Mucosa of descending colon (tissue), 3 donors: ENCODE measurements at regions not wholly inside any gene's neighbourhood (a gene's known extent, or its start where the extent isn't known, plus 50 kb on each side); places are given as distances from the start of the nearest gene placed in this dataset.

Experiments
- ATAC-seq: fragments of 200-7000 bp; cut with Tn5 transposase; one replicate; pipeline ENCODE4 v1.9.1; 2020; ENCODE audit warnings: mild to moderate bottlenecking, moderate library complexity
- DNase-seq, 3 donors: peaks; one replicate each; pipeline ENCODE4 v3.0.0-alpha.2; 2020
- H3K36me3 ChIP-seq: fragments of 200-600 bp; one replicate; pipeline ENCODE4 v1.8.0; 2021; ENCODE audit warnings: low read depth, mild to moderate bottlenecking
- H3K4me1 ChIP-seq: fragments of 200-600 bp; one replicate; pipeline ENCODE4 v1.8.0; 2021; ENCODE audit warnings: low read depth, mild to moderate bottlenecking
- H3K4me3 ChIP-seq: fragments of 200-600 bp; one replicate; pipeline ENCODE4 v1.8.0; 2021; ENCODE audit warnings: mild to moderate bottlenecking
- H3K9me3 ChIP-seq: fragments of 200-600 bp; one replicate; pipeline ENCODE4 v1.8.0; 2021; ENCODE audit warnings: mild to moderate bottlenecking
- intact Hi-C, 2 donors: fragments of 100-400 bp; cut with DNase I in 1 of 2; cut with micrococcal nuclease in 1 of 2; formaldehyde crosslinking; loops; one replicate each; pipeline versions ENCODE4 v1.11.0 to v1.11.1; 2022; cut with DNase I, micrococcal nuclease
- TF ChIP-seq, protein P1 (sequence below): fragments of 200-600 bp; IDR thresholded peaks from one replicate; pipeline ENCODE4 v1.8.0; 2022; ENCODE audit warnings: antibody characterized with exemption, mild to moderate bottlenecking
- donor health status: DM: no; HTN: no; CAD: no; lungs with moderate emphysema.
- donor health status: DM: no; HTN: no; CAD: no.
- donor health status: DM: no; HTN: yes; CAD: no.

DNA sequence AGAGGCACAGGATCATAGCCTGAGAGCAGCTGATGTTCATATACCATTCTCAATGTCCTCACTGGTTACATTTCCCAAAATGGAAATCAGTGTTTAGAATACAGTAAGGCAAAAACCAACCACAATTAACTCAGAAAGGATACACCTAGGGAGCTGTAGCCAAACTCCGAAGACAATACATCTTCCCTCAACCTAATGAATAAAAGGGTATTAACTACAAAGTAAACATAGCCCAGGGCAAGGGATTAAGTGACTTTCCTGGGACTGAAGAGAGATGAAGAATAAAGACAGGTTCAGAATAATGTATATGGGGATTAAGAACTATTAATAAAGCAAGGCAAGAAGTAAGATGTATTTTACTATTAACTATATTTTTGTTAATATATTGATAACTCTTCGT lies 79.5 kb downstream of the RPS29 start:
- Histone ChIP-seq H3K9me3 (no peaks in the 10 kb centered on the region), H3K4me3 (no peak overlapping the region), H3K4me1 (no peaks in the 10 kb centered on the region), H3K36me3 (no peaks in the 10 kb centered on the region)
- ATAC-seq (no peak), DNase-seq (no peak)
- TF ChIP-seq, protein P1, sequence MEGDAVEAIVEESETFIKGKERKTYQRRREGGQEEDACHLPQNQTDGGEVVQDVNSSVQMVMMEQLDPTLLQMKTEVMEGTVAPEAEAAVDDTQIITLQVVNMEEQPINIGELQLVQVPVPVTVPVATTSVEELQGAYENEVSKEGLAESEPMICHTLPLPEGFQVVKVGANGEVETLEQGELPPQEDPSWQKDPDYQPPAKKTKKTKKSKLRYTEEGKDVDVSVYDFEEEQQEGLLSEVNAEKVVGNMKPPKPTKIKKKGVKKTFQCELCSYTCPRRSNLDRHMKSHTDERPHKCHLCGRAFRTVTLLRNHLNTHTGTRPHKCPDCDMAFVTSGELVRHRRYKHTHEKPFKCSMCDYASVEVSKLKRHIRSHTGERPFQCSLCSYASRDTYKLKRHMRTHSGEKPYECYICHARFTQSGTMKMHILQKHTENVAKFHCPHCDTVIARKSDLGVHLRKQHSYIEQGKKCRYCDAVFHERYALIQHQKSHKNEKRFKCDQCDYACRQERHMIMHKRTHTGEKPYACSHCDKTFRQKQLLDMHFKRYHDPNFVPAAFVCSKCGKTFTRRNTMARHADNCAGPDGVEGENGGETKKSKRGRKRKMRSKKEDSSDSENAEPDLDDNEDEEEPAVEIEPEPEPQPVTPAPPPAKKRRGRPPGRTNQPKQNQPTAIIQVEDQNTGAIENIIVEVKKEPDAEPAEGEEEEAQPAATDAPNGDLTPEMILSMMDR, result no peak
- intact Hi-C loops, result no loop called here

DNA sequence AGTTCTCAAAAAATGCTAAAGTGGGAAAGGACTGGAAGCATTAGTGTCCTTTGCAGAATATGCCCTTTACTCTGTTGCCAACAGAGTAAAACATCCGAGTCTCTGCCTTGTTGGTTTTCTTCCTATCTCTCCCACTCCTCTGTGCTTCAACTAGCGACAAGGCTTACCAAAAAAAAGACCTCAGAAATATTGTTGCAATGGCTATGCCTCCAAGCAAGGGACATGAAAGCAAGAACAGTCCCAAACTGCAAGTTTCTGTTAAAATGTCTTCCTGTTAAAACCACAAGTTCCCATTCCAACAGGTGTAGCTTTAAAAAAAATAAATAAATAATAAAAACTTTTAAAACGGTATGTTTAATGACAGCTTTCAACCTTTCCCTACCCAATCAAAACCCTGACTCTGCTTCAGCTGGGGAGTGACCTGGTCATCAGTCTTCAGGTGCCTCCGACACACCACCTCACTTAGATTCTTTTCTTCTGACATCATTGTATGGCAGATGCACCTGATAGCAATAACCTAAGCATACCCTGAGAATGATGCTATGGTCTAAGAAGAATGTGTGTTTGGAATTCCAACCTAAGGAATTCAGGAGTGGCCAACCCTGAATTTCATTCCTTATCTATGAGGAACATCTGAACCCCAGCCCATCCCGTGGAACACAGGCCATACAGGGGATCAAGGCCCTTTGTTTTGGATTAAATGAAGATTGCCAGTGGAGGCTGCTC lies 81.0 kb downstream of the RPS29 start:
- Histone ChIP-seq H3K4me1 (no peaks in the 10 kb centered on the region), H3K36me3 (no peaks in the 10 kb centered on the region), H3K4me3 (no peak overlapping the region), H3K9me3 (no peaks in the 10 kb centered on the region)
- TF ChIP-seq, protein P1, result no peak
- ATAC-seq (no peak), DNase-seq (no peak)
- intact Hi-C loops, result no loop called here

DNA sequence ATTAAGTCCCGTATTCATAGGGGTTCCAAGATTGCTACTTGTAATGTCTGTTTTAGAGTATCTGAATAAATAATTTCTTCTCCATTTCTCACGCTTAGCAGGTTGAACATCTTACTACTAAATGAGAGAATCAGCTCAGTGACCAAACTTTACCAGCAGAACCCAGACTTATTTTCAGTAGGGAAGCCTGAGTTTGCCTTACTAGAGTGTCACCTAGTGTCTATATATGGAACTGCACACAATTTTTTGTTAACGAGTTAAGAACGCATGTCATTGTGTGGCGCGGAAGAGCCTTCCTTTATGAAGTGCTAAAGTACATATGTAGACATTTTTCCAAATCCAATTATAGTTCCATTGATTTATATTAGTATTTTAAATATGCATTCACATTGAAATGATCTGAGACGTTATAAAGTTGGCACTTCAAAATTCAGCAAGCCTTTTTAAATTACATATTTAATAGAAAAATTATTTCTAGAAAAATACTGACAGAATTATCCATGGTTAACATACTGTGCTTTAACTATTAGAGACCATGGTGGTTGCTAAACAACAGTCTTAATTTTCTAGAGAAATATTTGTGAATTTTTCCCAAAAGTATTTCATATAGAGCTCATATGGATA lies 88.3 kb downstream of the RPS29 start:
- Histone ChIP-seq H3K36me3 (no peaks in the 10 kb centered on the region), H3K9me3 (no peaks in the 10 kb centered on the region), H3K4me1 (no peaks in the 10 kb centered on the region), H3K4me3 (no peak overlapping the region)
- peak; percentile 89 for ATAC-seq
- intact Hi-C loops, result no loop called here
- DNase-seq, result peak in 1 of 3 donors; percentile 48
- TF ChIP-seq, protein P1, result peak; percentile 65

DNA sequence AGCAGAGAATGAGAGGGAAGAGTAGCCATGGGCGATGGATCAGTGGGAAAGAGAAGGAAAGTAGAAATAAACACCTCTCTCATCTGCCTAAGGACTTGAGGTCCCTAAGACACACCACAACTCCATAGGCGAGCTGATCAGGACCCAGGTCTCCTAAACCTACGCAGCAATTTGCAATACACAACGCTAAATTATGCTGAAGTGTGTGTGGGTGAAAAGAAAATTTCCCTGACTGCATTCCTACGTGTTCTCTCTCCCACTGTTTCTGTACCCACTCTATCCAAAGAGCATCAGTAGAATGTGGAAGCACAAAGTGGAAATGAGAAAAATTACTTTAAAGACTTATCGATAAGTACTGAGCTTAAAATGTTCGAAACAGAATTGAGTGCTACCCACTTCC lies 88.9 kb downstream of the RPS29 start:
- DNase-seq, result no peak
- no peaks in the 10 kb centered on the region for H3K9me3 ChIP-seq
- no peaks in the 10 kb centered on the region for H3K36me3 ChIP-seq
- TF ChIP-seq, protein P1, result no peak
- intact Hi-C loops, result no loop called here
- H3K4me3 ChIP-seq, result no peak overlapping the region
- no peak for ATAC-seq
- H3K4me1 ChIP-seq, result no peaks in the 10 kb centered on the region

DNA sequence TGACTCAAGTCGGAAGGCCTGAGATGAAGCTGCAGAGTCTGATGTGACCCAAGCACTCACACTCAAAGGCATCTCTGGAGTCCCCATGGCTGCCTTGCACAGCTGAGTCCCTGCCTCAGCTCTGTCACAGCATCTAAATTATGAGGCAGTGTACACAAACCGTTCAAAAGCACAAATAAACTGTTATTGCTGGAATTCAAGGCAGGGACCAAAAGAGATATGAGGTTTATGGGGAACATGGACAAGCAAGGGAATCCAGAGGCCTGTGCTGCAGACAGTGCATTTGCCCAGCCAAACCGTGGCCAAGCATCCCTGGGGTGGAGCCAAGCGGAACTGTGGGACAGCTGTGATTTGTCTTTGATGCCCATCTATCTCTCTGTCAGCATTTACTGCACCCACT lies 91.3 kb downstream of the RPS29 start:
- no peak overlapping the region for H3K4me3 ChIP-seq
- TF ChIP-seq, protein P1, result no peak
- intact Hi-C loops, result no loop called here
- no peaks in the 10 kb centered on the region for H3K9me3 ChIP-seq
- no peaks in the 10 kb centered on the region for H3K4me1 ChIP-seq
- ATAC-seq (no peak), DNase-seq (no peak)
- H3K36me3 ChIP-seq, result no peaks in the 10 kb centered on the region
